Keratinocyte (primary cell): ENCODE measurements at regions not wholly inside any gene's neighbourhood (a gene's known extent, or its start where the extent isn't known, plus 50 kb on each side); places are given as distances from the start of the nearest gene placed in this dataset.

ENCODE experiments used
- DNase-seq: peaks from one replicate; pipeline ENCODE4 v3.0.0-alpha.2; 2011; ENCODE audit warnings: low read depth, missing footprints, low spot score
- FAIRE-seq: peaks from 2 replicates; lab custom pipeline; 2011; peaks lifted over from hg19 to GRCh38; lab: Jason Lieb, UNC
- H2AFZ ChIP-seq: 2 replicates; pipeline ENCODE4 v1.6.0; 2012; ENCODE audit warnings: low read length, control low read depth, inconsistent platforms; ENCODE audit not compliant: control insufficient read depth
- H3K27ac ChIP-seq: 2 replicates; pipeline ENCODE4 v1.5.1; 2011; ENCODE audit warnings: low read length; ENCODE audit not compliant: control insufficient read depth, insufficient read depth
- H3K27me3 ChIP-seq: 3 replicates; pipeline ENCODE4 v1.6.0; 2011; ENCODE audit warnings: low read length; ENCODE audit not compliant: control insufficient read depth, insufficient read depth; ENCODE audit errors: extremely low read depth
- H3K36me3 ChIP-seq, 2 experiments: 2 replicates in 1 of 2; 3 replicates in 1 of 2; pipeline ENCODE4 v1.5.1; 2011; ENCODE audit warnings: low read length in 2 of 2, mild to moderate bottlenecking in 1 of 2; ENCODE audit not compliant: control insufficient read depth in 2 of 2, insufficient read depth in 2 of 2; ENCODE audit errors: extremely low read depth in 1 of 2
- H3K4me1 ChIP-seq: 3 replicates; pipeline ENCODE4 v1.5.1; 2011; ENCODE audit warnings: low read length; ENCODE audit not compliant: control insufficient read depth, insufficient read depth; ENCODE audit errors: extremely low read depth
- H3K4me2 ChIP-seq: 3 replicates; pipeline ENCODE4 v1.6.0; 2011; ENCODE audit warnings: low read depth, low read length; ENCODE audit not compliant: control insufficient read depth, insufficient read depth; ENCODE audit errors: extremely low read depth
- H3K4me3 ChIP-seq, 3 experiments: fragments of 200-600 bp in 1 of 3; sonication (generic) in 1 of 3; 2 replicates in 2 of 3; 3 replicates in 1 of 3; pipeline ENCODE4 v1.5.1; 2011 to 2016; ENCODE audit warnings: low read length in 3 of 3, mild to moderate bottlenecking in 3 of 3, control low read depth in 2 of 3, inconsistent platforms in 1 of 3, low read depth in 1 of 3, mixed read lengths in 1 of 3, mixed run types in 1 of 3, moderate library complexity in 1 of 3; ENCODE audit not compliant: control insufficient read depth in 2 of 3, insufficient read depth in 2 of 3; ENCODE audit errors: extremely low read depth in 1 of 3
- H3K79me2 ChIP-seq: 2 replicates; pipeline ENCODE4 v1.6.0; 2012; ENCODE audit warnings: low read length; ENCODE audit not compliant: control insufficient read depth, insufficient read depth
- H3K9ac ChIP-seq: 3 replicates; pipeline ENCODE4 v1.6.0; 2011; ENCODE audit warnings: low read length; ENCODE audit not compliant: control insufficient read depth, insufficient read depth; ENCODE audit errors: extremely low read depth
- H3K9me1 ChIP-seq: 3 replicates; pipeline ENCODE4 v1.6.0; 2011; ENCODE audit warnings: low read length; ENCODE audit not compliant: control insufficient read depth, insufficient read depth; ENCODE audit errors: extremely low read depth
- H3K9me3 ChIP-seq: 2 replicates; pipeline ENCODE4 v1.5.1; 2012; ENCODE audit warnings: low read depth, low read length; ENCODE audit not compliant: control insufficient read depth
- H4K20me1 ChIP-seq: 3 replicates; pipeline ENCODE4 v1.6.0; 2011; ENCODE audit warnings: low read length; ENCODE audit not compliant: control insufficient read depth, insufficient read depth; ENCODE audit errors: extremely low read depth
- EZH2 ChIP-seq: IDR thresholded peaks from one replicate; pipeline ENCODE4 v1.6.1; 2012; ENCODE audit warnings: inconsistent platforms, mild to moderate bottlenecking, low read length, moderate library complexity
- dilution Hi-C: fragments of 300-500 bp; cut with MboI; formaldehyde crosslinking; loops from one replicate; pipeline ENCODE4 v1.7.0; 2020; ENCODE audit warnings: low sequenced_read_pairs; ENCODE audit not compliant: extremely low pct_ligation_motif_present
- TF ChIP-seq, protein P1 (sequence below), 3 experiments: IDR thresholded peaks in 1 of 3; conservative IDR thresholded peaks in 1 of 3; optimal IDR thresholded peaks in 1 of 3; 2 replicates in 2 of 3; 3 replicates in 1 of 3; pipeline versions ENCODE3 to v1.5.1; 2011; ENCODE audit warnings: low read length in 3 of 3, mild to moderate bottlenecking in 3 of 3, moderate library complexity in 2 of 3, control low read depth in 1 of 3, inconsistent platforms in 1 of 3; ENCODE audit not compliant: insufficient read depth in 2 of 3; ENCODE audit errors: extremely low read depth in 1 of 3

DNA sequence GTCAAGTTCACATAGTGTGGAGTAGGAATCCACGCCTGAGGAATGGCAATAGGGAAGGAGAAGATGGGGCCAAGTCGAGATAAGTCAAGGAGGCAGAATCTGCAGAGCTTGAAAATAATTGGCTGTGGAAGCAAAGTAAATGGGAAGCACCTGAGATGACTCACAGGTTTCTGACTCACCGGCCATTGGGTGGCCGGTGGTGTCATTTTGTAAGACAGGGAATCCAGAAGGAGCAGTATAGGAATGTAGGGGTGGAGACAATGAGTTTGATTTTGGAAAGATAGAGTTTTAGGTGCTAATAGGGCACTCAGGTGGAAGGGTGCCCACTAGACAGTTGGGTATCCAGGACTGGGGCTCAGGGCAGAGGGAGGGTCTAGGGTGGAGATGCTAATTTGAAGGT, 201.0 kb upstream of the MAMLD1 start:
- Histone ChIP-seq H3K4me2 (no peak overlapping the region), H3K9me1 (no peaks in the 10 kb centered on the region)

DNA sequence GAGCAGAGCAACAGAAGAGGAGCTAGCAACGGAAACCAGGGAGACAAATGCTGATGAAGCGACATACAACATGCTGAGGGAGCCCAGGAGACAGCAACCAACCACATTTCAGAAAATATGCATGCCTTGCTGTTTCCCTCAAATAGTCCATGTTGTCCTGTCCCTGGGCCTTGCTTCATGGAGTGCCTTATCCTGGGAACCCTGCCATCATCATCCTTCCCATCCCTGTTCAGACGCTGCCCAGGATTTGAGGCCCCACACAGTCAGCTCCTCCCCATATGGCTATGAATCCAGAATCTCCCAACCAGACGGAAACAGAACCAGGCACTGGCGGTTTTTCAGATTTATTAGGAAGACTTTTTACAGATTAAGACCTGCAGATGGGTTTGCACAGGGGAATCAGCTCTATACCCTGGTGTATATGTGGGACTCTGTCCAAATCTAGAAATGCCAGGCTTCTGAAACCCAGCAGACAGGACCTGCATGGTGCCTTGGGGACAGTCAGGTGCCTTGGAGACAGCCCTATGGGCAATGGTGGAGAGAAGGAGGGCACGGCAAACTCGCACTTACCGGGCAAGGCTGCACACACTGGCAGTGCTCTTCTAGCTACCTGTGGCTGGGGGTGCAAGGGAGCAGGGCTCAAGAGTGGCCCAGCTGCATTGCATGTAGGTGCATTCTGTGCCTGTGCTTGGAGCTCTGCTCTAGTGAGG, 199.7 kb upstream of the MAMLD1 start:
- Histone ChIP-seq H3K27ac (no peak overlapping the region), H3K4me3 (no peak overlapping the region), H3K4me2 (no peak overlapping the region), H3K27me3 (no peaks in the 10 kb centered on the region), H3K4me1 (no peaks in the 10 kb centered on the region), H3K9me1 (no peaks in the 10 kb centered on the region), H2AFZ (no peak overlapping the region), H4K20me1 (no peaks in the 10 kb centered on the region), H3K9ac (no peak overlapping the region), H3K9me3 (no peaks in the 10 kb centered on the region), H3K79me2 (no peaks in the 10 kb centered on the region), H3K36me3 (no peaks in the 10 kb centered on the region)
- dilution Hi-C loops, result no loop called here
- DNase-seq (no peak), FAIRE-seq (no peak)
- TF ChIP-seq EZH2, result no peak
- TF ChIP-seq, protein P1, sequence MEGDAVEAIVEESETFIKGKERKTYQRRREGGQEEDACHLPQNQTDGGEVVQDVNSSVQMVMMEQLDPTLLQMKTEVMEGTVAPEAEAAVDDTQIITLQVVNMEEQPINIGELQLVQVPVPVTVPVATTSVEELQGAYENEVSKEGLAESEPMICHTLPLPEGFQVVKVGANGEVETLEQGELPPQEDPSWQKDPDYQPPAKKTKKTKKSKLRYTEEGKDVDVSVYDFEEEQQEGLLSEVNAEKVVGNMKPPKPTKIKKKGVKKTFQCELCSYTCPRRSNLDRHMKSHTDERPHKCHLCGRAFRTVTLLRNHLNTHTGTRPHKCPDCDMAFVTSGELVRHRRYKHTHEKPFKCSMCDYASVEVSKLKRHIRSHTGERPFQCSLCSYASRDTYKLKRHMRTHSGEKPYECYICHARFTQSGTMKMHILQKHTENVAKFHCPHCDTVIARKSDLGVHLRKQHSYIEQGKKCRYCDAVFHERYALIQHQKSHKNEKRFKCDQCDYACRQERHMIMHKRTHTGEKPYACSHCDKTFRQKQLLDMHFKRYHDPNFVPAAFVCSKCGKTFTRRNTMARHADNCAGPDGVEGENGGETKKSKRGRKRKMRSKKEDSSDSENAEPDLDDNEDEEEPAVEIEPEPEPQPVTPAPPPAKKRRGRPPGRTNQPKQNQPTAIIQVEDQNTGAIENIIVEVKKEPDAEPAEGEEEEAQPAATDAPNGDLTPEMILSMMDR (optimal IDR thresholded peaks at IDR 0.05 in 1 of 3, IDR thresholded peaks at IDR 0.05 in 1 of 3, conservative IDR thresholded peaks at IDR 0.05 in 1 of 3; ENCODE audit: extremely low read depth in 1 of 3, insufficient read depth in 2 of 3, low read length in 3 of 3), result no peak

More for the DNA sequence above, 201.0 kb upstream of the MAMLD1 start:
- Histone ChIP-seq H4K20me1 (no peaks in the 10 kb centered on the region), H3K27me3 (no peaks in the 10 kb centered on the region), H2AFZ (no peak overlapping the region), H3K36me3 (no peaks in the 10 kb centered on the region), H3K79me2 (no peaks in the 10 kb centered on the region), H3K9ac (no peak overlapping the region), H3K4me1 (no peaks in the 10 kb centered on the region), H3K4me3 (no peak overlapping the region), H3K9me3 (no peaks in the 10 kb centered on the region), H3K27ac (no peak overlapping the region)
- dilution Hi-C loops, result no loop called here
- no peak for TF ChIP-seq EZH2
- TF ChIP-seq, protein P1 (optimal IDR thresholded peaks at IDR 0.05 in 1 of 3, IDR thresholded peaks at IDR 0.05 in 1 of 3, conservative IDR thresholded peaks at IDR 0.05 in 1 of 3; ENCODE audit: extremely low read depth in 1 of 3, insufficient read depth in 2 of 3, low read length in 3 of 3), result no peak
- DNase-seq (no peak), FAIRE-seq (no peak)
